Naive B cell (primary cell): ENCODE measurements at regions not wholly inside any gene's neighbourhood (a gene's known extent, or its start where the extent isn't known, plus 50 kb on each side); places are given as distances from the start of the nearest gene placed in this dataset.
A peak's percentile ranks its signal among the peaks of the same experiment; 100 is the strongest.
"Not testable (repeated sequence)": the region's sequence is repeated elsewhere in the genome, so short reads cannot be mapped to it uniquely, and the experiment has no call there.

Experiments used
- ATAC-seq, 2 donors: fragments of 150-1000 bp; cut with Tn5 transposase; 2 replicates each; pipeline ENCODE4 v1.10.0; 2021; ENCODE audit warnings: low read depth in 2 of 2, mild to moderate bottlenecking in 2 of 2, moderate library complexity in 2 of 2
- DNase-seq: peaks from one replicate; pipeline ENCODE4 v3.0.0; 2022
- H3K27ac Mint-ChIP-seq, 6 donors: one replicate each; pipeline ENCODE4 v1.8.0; 2020 to 2022; ENCODE audit warnings: mild to moderate bottlenecking in 6 of 6, mixed read lengths in 6 of 6, moderate library complexity in 5 of 6, inconsistent platforms in 2 of 6
- H3K27me3 Mint-ChIP-seq, 3 donors: one replicate each; pipeline ENCODE4 v1.8.0; 2021 to 2022; ENCODE audit warnings: mixed read lengths in 3 of 3, mild to moderate bottlenecking in 1 of 3
- H3K36me3 Mint-ChIP-seq, 2 donors: one replicate each; pipeline ENCODE4 v1.8.0; 2020 to 2022; ENCODE audit warnings: mixed read lengths in 2 of 2, inconsistent platforms in 1 of 2, mild to moderate bottlenecking in 1 of 2
- H3K4me1 Mint-ChIP-seq, 3 donors: one replicate each; pipeline ENCODE4 v1.8.0; 2020 to 2022; ENCODE audit warnings: mixed read lengths in 3 of 3, inconsistent platforms in 1 of 3, mild to moderate bottlenecking in 1 of 3, moderate library complexity in 1 of 3
- H3K4me3 Mint-ChIP-seq, 8 donors: one replicate each; pipeline ENCODE4 v1.8.0; 2020 to 2022; ENCODE audit warnings: mild to moderate bottlenecking in 8 of 8, mixed read lengths in 8 of 8, moderate library complexity in 8 of 8, inconsistent platforms in 2 of 8
- H3K9me3 Mint-ChIP-seq, 7 donors: one replicate each; pipeline ENCODE4 v1.8.0; 2020 to 2022; ENCODE audit warnings: mixed read lengths in 7 of 7, mild to moderate bottlenecking in 5 of 7, inconsistent platforms in 2 of 7, moderate library complexity in 1 of 7

GRCh38 chr18:52237551-52237950 lies 102.4 kb upstream of the DCC start:
- Mint-ChIP-seq H3K9me3 (peaks cover 2 to 10% (median 2%) of the 10 kb centered on the region in 7 donors), H3K27me3 (no peaks in the 10 kb centered on the region), H3K4me3 (no peak overlapping the region), H3K36me3 (no peaks in the 10 kb centered on the region), H3K27ac (no peak overlapping the region), H3K4me1 (no peaks in the 10 kb centered on the region)
- ATAC-seq: no peak
- DNase-seq: no peak

GRCh38 chr18:52242711-52243110 lies 97.3 kb upstream of the DCC start:
- H3K27me3 Mint-ChIP-seq: no peaks in the 10 kb centered on the region
- no peaks in the 10 kb centered on the region for H3K36me3 Mint-ChIP-seq
- ATAC-seq (no peak), DNase-seq (no peak)
- H3K9me3 Mint-ChIP-seq: peaks cover 0 to 24% (median 8%) of the 10 kb centered on the region in 7 donors
- no peak overlapping the region for H3K4me3 Mint-ChIP-seq
- no peaks in the 10 kb centered on the region for H3K4me1 Mint-ChIP-seq
- H3K27ac Mint-ChIP-seq: no peak overlapping the region

DNA sequence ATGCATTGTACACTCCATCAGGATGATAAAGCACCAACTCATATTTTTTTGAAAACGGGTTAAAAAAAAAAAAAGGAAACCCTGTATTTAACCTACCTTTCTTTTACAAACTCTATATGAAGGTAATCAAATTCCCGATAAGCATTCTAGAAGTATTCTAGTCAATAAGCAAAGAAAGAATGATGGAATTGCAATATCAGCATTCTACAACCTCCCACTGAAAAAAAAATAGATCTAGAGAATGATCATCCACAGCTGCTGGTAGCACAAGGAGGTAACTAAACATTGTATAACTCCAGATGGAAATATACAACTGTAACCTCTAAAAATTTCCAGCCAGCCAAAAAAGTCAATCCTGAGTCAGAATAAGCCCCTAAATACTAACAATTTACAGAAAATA lies 95.3 kb upstream of the DCC start:
- no peak overlapping the region for H3K4me3 Mint-ChIP-seq
- H3K4me1 Mint-ChIP-seq: no peaks in the 10 kb centered on the region
- H3K36me3 Mint-ChIP-seq: no peaks in the 10 kb centered on the region
- no peak overlapping the region for H3K27ac Mint-ChIP-seq
- DNase-seq: no peak
- peaks cover 0 to 21% (median 8%) of the 10 kb centered on the region in 7 donors for H3K9me3 Mint-ChIP-seq
- no peak for ATAC-seq
- H3K27me3 Mint-ChIP-seq: no peaks in the 10 kb centered on the region

GRCh38 chr18:52254367-52254766 lies 85.6 kb upstream of the DCC start:
- Mint-ChIP-seq H3K4me1 (no peaks in the 10 kb centered on the region), H3K9me3 (peaks cover 0 to 11% (median 4%) of the 10 kb centered on the region in 7 donors), H3K27ac (no peak overlapping the region), H3K27me3 (no peaks in the 10 kb centered on the region), H3K36me3 (no peaks in the 10 kb centered on the region), H3K4me3 (no peak overlapping the region)
- ATAC-seq: no peak
- no peak for DNase-seq

DNA sequence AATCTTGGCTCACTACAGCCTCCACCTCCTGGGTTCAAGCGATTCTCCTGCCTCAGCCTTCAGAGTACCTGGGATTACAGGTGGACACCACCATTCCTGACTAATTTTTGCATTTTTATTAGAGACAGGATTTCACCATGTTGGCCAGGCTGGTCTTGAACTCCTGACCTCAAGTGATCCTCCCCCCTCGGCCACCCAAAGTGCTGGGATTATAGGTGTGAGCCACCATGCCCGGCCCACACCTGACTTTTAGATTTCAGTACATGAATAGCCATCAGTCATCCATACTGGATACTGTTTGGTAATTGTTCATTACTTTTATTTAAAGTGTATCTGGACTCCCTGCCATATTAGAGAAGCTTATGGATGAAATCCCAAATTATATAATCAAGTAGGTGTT lies 82.6 kb upstream of the DCC start:
- H3K27me3 Mint-ChIP-seq, DNase-seq, H3K4me1 Mint-ChIP-seq, H3K27ac Mint-ChIP-seq, H3K36me3 Mint-ChIP-seq, ATAC-seq, H3K4me3 Mint-ChIP-seq: not testable (repeated sequence)
- peaks cover 0 to 11% (median 4%) of the 10 kb centered on the region in 7 donors for H3K9me3 Mint-ChIP-seq

DNA sequence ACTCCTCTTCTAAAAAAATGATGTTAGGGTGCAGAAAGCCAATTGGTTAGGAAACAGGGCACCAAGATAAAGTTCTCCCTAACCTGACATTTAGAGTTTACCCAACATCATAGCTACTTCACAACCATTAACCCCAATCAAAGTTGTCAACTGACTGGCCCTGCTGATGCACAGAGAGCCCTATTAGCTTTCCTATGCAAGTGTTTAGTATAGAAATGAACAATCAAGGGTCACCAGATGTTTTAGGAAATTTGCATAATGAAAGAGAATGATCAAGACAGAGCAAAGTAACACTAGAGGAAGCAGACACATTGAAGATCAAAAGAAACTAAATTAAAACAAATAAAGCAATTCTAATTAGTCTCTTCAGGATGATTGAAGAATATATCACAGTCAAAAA lies 64.2 kb upstream of the DCC start:
- no peaks in the 10 kb centered on the region for H3K4me1 Mint-ChIP-seq
- H3K9me3 Mint-ChIP-seq: peaks cover 0 to 2% (median 0%) of the 10 kb centered on the region in 7 donors
- H3K27ac Mint-ChIP-seq: no peak overlapping the region
- no peak for ATAC-seq
- no peak overlapping the region for H3K4me3 Mint-ChIP-seq
- no peak for DNase-seq
- no peaks in the 10 kb centered on the region for H3K36me3 Mint-ChIP-seq
- H3K27me3 Mint-ChIP-seq: peaks cover 0 to 3% (median 0%) of the 10 kb centered on the region in 3 donors

DNA sequence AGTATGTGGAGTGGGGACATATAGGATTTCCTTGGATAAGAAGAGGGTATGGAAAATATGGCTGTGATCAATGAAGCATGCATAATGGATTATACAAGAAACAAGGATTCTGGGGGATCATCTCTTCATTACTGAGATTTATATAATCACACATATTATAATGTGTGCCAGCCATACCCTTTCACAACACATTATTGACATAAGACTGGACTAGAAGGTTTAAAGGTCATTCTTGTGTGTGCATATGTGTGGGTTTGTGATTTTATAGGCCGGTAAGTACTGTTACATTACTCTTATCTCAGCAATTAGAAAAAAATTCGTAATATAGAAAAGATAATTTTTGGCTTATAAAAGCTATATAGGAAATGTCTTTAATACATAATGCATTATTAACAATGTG lies 62.2 kb upstream of the DCC start:
- ATAC-seq (no peak), DNase-seq (no peak)
- no peaks in the 10 kb centered on the region for H3K36me3 Mint-ChIP-seq
- peaks cover 0 to 2% (median 0%) of the 10 kb centered on the region in 7 donors for H3K9me3 Mint-ChIP-seq
- H3K27ac Mint-ChIP-seq: no peak overlapping the region
- H3K4me3 Mint-ChIP-seq: no peak overlapping the region
- peaks cover 0 to 3% (median 0%) of the 10 kb centered on the region in 3 donors for H3K27me3 Mint-ChIP-seq
- no peaks in the 10 kb centered on the region for H3K4me1 Mint-ChIP-seq

DNA sequence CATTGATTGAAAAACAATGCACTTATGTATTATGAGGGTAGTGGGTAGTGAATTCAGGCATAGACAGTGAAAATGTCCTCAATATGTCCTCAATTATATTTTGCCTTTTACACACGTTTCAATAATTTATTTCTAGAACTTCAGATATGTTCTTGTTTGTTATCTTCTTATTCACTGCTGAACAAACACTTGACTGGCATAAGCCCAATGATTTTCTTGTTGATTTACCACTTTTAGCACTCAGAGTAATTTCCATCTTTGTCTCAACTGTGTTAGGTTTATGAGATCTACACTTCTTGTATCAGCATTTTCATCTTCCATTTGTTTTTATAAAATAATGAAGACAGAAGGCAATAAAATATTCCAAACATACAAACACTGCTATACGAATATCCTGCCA lies 61.8 kb upstream of the DCC start:
- Mint-ChIP-seq H3K9me3 (peaks cover 0 to 2% (median 0%) of the 10 kb centered on the region in 7 donors), H3K4me3 (no peak overlapping the region), H3K4me1 (no peaks in the 10 kb centered on the region), H3K27ac (no peak overlapping the region), H3K27me3 (peaks cover 0 to 3% (median 0%) of the 10 kb centered on the region in 3 donors), H3K36me3 (no peaks in the 10 kb centered on the region)
- no peak for DNase-seq
- no peak for ATAC-seq

- H3K4me1 Mint-ChIP-seq: no peaks in the 10 kb centered on the region
- no peak for DNase-seq
- H3K36me3 Mint-ChIP-seq: no peaks in the 10 kb centered on the region
- H3K27ac Mint-ChIP-seq: peak overlapping the region in 1 of 6 donors; percentile 22
- H3K4me3 Mint-ChIP-seq: no peak overlapping the region
- H3K9me3 Mint-ChIP-seq: peaks cover 0 to 4% (median 0%) of the 10 kb centered on the region in 7 donors
- H3K27me3 Mint-ChIP-seq: peaks cover 0 to 8% (median 0%) of the 10 kb centered on the region in 3 donors
- ATAC-seq: no peak
Observed at GRCh38 chr18:52280702-52281101, 59.3 kb upstream of the DCC start.

DNA sequence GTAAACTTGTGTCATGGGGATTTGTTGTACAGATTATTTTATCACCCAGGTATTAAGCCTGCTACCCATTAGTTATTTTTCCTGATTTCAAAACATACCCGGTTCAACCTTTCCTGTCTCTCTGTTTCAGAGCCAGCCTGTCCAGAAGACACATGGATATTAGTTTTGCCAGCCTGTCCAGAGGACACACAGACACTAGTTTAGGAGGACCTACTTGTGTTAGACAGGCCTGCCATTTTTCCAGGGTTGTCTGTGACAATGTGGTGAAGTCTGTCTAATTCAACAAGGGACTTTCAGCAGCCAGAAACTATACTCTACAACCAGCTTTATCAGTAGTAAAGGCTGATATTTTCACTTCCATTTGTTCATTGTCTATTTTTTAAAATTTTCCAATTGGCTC lies 56.1 kb upstream of the DCC start:
- Mint-ChIP-seq H3K36me3 (no peaks in the 10 kb centered on the region), H3K4me1 (no peaks in the 10 kb centered on the region), H3K4me3 (no peak overlapping the region), H3K27ac (no peak overlapping the region), H3K9me3 (peaks cover 0 to 2% (median 0%) of the 10 kb centered on the region in 7 donors), H3K27me3 (peaks cover 0 to 11% (median 0%) of the 10 kb centered on the region in 3 donors)
- DNase-seq: no peak
- ATAC-seq: no peak

DNA sequence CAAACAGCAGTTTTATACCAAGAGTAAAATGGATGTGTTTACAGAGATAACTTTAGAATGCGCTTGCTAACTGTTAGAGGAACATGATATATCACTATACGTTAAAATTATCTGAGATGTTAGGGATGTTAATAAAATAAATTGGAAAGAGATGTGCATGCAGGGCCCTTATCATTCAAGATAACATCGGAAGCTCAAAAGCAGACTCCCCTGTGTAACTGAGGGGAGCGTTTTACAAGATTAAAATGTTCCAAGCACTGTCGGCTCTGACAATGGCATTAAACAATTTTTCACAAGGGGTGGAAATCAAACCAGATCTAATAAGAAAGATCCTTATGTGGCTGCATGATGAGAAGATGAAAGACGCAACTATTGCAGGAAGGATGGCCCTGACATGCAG lies 53.3 kb upstream of the DCC start:
- Mint-ChIP-seq H3K27ac (peak overlapping the region in 1 of 6 donors; percentile 6), H3K9me3 (peaks cover 0 to 2% (median 0%) of the 10 kb centered on the region in 7 donors), H3K27me3 (peaks cover 0 to 9% (median 0%) of the 10 kb centered on the region in 3 donors), H3K4me1 (no peaks in the 10 kb centered on the region), H3K4me3 (no peak overlapping the region), H3K36me3 (no peaks in the 10 kb centered on the region)
- DNase-seq (no peak), ATAC-seq (no peak)

DNA sequence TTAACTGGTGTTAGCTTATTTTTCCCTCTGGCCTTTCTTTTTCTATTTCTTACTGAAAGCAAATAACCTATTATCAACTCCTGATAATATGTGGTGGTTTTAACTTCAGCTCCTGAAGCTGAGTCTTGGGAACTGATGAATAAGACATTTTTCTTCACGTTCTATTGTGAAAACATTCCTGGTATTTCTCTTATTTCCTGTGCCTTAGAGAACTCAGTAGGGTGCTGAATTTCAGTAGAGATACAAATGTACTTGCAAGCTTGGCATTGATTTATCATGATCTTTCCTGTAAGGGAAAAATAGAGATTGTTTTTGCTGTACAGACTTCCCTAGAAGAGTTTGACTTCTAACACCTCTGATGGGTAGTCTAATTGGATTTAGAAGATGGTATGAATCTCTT lies 52.8 kb upstream of the DCC start:
- H3K4me1 Mint-ChIP-seq: no peaks in the 10 kb centered on the region
- peaks cover 0 to 2% (median 0%) of the 10 kb centered on the region in 7 donors for H3K9me3 Mint-ChIP-seq
- H3K27me3 Mint-ChIP-seq: peaks cover 0 to 9% (median 0%) of the 10 kb centered on the region in 3 donors
- ATAC-seq (no peak), DNase-seq (no peak)
- H3K27ac Mint-ChIP-seq: no peak overlapping the region
- H3K4me3 Mint-ChIP-seq: no peak overlapping the region
- no peaks in the 10 kb centered on the region for H3K36me3 Mint-ChIP-seq

DNA sequence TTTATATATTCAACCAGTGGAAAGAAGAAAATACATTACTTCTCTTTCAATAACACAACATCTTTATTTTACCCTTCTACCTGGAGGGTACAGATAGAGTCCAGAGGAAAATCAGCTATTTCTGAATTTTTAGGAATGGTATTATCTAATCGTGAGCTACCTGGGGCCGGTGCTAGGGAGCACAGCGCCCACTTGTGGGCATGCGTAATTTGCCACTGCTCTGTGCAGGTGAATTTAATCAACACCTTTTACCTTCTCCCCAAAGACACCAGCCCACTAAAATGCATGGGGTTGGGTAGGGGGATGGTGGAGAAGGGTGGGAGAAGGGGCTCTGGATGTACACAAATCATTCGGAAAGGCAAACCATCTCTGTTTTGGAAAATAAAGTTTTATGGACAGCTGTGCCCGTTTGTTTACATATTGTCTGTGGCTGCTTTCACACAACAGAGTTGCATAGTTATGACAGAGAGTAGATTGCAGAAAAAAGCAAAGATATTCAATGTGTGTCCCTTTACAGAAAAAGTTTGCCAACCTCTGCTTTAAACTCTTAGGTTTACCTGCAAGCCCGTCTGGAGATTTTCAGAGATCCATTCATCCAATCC lies 51.5 kb upstream of the DCC start:
- ATAC-seq (no peak), DNase-seq (no peak)
- no peaks in the 10 kb centered on the region for H3K4me1 Mint-ChIP-seq
- no peak overlapping the region for H3K27ac Mint-ChIP-seq
- peaks cover 0 to 9% (median 0%) of the 10 kb centered on the region in 3 donors for H3K27me3 Mint-ChIP-seq
- H3K9me3 Mint-ChIP-seq: peaks cover 0 to 2% (median 0%) of the 10 kb centered on the region in 7 donors
- no peaks in the 10 kb centered on the region for H3K36me3 Mint-ChIP-seq
- no peak overlapping the region for H3K4me3 Mint-ChIP-seq

- Mint-ChIP-seq H3K27ac (no peak overlapping the region), H3K4me1 (no peaks in the 10 kb centered on the region), H3K36me3 (no peaks in the 10 kb centered on the region), H3K27me3 (peaks cover 0 to 13% (median 0%) of the 10 kb centered on the region in 3 donors), H3K4me3 (no peak overlapping the region), H3K9me3 (peaks cover 0 to 2% (median 0%) of the 10 kb centered on the region in 7 donors)
- DNase-seq (no peak), ATAC-seq (no peak)
Observed at GRCh38 chr18:52289392-52289791, 50.6 kb upstream of the DCC start.
